Muscle layer of colon (tissue), 2 donors: ENCODE measurements at regions not wholly inside any gene's neighbourhood (a gene's known extent, or its start where the extent isn't known, plus 50 kb on each side); places are given as distances from the start of the nearest gene placed in this dataset.

Experiments
- H3K27ac ChIP-seq: one replicate; pipeline ENCODE4 v1.7.0; 2013; ENCODE audit warnings: low read depth, mild to moderate bottlenecking, low read length, moderate library complexity
- H3K27me3 ChIP-seq, 2 donors: one replicate each; pipeline ENCODE4 v1.7.0; 2013; ENCODE audit warnings: low read length in 2 of 2, mild to moderate bottlenecking in 2 of 2; ENCODE audit not compliant: insufficient read depth in 2 of 2, control insufficient read depth in 1 of 2
- H3K36me3 ChIP-seq: one replicate; pipeline ENCODE4 v1.7.0; 2013; ENCODE audit warnings: mild to moderate bottlenecking, low read length; ENCODE audit not compliant: insufficient read depth
- H3K4me1 ChIP-seq: one replicate; pipeline ENCODE4 v1.7.0; 2013; ENCODE audit warnings: mild to moderate bottlenecking, low read length; ENCODE audit not compliant: insufficient read depth
- H3K4me3 ChIP-seq, 2 donors: one replicate each; pipeline ENCODE4 v1.7.0; 2013; ENCODE audit warnings: low read length in 2 of 2, low read depth in 1 of 2, mild to moderate bottlenecking in 1 of 2, moderate library complexity in 1 of 2
- H3K9ac ChIP-seq: one replicate; pipeline ENCODE4 v1.7.0; 2013; ENCODE audit warnings: low read length
- H3K9me3 ChIP-seq: one replicate; pipeline ENCODE4 v1.7.0; 2013; ENCODE audit warnings: mild to moderate bottlenecking, low read length
- donor health status: abdominal sarcoma.
- donor health status: Adenocarcinoma of cecum.

DNA sequence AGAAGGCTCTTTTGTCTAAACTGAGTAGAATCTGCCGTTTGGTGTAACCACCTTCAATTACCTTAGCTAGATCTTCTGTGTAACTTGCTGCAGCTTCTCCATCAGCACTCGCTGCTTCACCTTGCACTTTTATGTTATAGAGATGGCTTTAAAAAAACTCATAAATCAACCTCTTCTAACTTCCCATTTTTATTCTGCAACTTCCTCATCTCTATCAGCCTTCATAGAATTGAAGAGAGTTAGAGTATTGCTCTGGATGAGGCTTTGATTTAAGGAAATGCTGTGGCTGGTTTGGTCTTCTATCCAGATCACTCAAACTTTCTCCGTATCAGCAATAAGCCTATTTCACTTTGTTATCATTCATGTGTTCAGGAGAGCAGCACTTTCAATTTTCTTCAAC, 1131.9 kb upstream of the CELF2 start:
- no peaks in the 10 kb centered on the region for H3K4me1 ChIP-seq
- no peaks in the 10 kb centered on the region for H3K9me3 ChIP-seq
- H3K27me3 ChIP-seq = no peaks in the 10 kb centered on the region
- H3K27ac ChIP-seq = no peak overlapping the region
- H3K4me3 ChIP-seq = no peak overlapping the region
- H3K9ac ChIP-seq = no peak overlapping the region
- H3K36me3 ChIP-seq = no peaks in the 10 kb centered on the region

DNA sequence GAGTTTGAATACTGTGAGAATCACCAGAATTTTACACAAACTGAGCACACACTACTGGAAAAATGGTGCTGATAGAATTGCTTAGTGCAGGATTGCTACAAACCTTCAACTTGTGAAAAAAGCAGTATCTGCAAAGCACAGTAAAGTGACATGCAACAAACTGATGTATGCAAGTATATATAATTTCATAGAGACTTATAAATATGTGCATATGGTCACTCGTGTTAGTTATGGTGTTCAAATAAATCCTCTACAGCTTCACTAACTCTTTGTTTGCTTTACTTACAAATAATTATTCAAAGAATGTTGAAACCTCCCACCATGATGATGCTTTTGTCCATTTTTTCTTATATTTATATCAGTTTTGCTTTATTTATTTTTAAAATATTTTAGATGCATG, 1130.9 kb upstream of the CELF2 start:
- Histone ChIP-seq H3K36me3 (no peaks in the 10 kb centered on the region), H3K27me3 (no peaks in the 10 kb centered on the region), H3K4me1 (no peaks in the 10 kb centered on the region), H3K4me3 (no peak overlapping the region), H3K27ac (no peak overlapping the region), H3K9me3 (no peaks in the 10 kb centered on the region), H3K9ac (no peak overlapping the region)

DNA sequence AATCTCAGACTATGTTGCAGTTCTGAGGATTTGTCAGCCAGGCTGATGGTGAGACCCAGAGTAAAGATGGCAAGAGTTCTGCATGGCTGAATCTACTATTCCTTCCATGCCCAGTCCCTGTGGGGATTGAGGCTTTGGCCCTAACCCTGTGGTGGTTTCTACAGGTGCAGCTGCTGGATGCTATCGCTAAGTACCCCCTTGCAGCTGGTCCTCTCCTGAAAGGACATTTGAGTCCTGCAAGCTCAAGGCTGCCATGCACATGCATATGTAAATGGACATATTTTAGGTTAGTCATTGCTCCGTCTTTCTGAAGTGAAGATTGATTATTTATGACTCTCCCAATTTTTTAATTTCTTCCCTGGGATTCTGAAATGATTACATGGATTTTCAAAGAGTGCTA, 1122.2 kb upstream of the CELF2 start:
- Histone ChIP-seq H3K9ac (no peak overlapping the region), H3K27ac (no peak overlapping the region), H3K27me3 (no peaks in the 10 kb centered on the region), H3K4me1 (no peaks in the 10 kb centered on the region), H3K4me3 (no peak overlapping the region), H3K9me3 (no peaks in the 10 kb centered on the region), H3K36me3 (no peaks in the 10 kb centered on the region)

GRCh38 chr10:9895981-9896380, 1121.7 kb upstream of the CELF2 start:
- H3K27me3 ChIP-seq = no peaks in the 10 kb centered on the region
- H3K4me1 ChIP-seq = no peaks in the 10 kb centered on the region
- no peaks in the 10 kb centered on the region for H3K36me3 ChIP-seq
- H3K9ac ChIP-seq = no peak overlapping the region
- no peaks in the 10 kb centered on the region for H3K9me3 ChIP-seq
- H3K27ac ChIP-seq = no peak overlapping the region
- H3K4me3 ChIP-seq = no peak overlapping the region

DNA sequence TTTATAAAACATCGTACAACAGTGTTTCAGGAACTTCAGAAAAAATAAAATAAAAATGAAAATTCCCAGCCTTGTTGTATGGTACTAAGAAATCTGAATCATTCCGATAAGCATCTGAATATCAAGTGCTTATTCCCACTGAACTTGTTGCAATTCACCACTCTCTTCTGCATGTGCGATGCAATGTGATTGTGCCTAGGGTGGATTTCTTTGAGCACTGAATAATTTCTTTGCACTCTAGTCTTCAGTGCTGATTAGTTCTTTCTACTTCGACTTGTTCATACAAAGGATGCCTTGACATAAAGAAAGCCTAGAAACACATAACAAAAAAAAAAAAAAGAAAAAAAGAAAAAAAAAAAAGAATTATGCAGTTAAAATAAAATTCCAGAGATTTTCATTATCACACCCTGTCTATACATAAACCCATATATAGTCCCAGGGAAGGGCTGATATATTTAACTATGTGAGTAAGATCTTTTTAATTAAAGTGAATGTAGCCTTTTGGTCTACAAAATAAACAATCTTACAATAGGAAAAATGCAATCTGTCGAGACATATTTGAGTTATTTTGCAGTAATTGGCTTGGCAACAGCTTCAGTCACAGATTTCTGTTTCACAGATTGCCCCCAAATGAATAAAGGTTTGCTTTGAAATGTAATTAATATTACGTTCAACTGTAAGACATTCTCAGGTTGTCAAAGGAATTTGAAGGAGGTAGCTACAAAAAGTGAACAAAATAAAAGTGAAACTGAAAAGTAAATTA, 1118.9 kb upstream of the CELF2 start:
- Histone ChIP-seq H3K36me3 (no peaks in the 10 kb centered on the region), H3K9me3 (no peaks in the 10 kb centered on the region), H3K4me3 (no peak overlapping the region), H3K27ac (no peak overlapping the region), H3K4me1 (no peaks in the 10 kb centered on the region), H3K27me3 (no peaks in the 10 kb centered on the region), H3K9ac (no peak overlapping the region)

- Histone ChIP-seq H3K27me3 (no peaks in the 10 kb centered on the region), H3K36me3 (no peaks in the 10 kb centered on the region)
Measured at GRCh38 chr10:9900751-9901150, 1116.9 kb upstream of the CELF2 start.

GRCh38 chr10:9901971-9902370, 1115.7 kb upstream of the CELF2 start:
- H3K36me3 ChIP-seq = no peaks in the 10 kb centered on the region
- H3K4me1 ChIP-seq = no peaks in the 10 kb centered on the region
- H3K9ac ChIP-seq = no peak overlapping the region
- H3K27ac ChIP-seq = no peak overlapping the region
- no peaks in the 10 kb centered on the region for H3K27me3 ChIP-seq
- H3K9me3 ChIP-seq = peaks cover 4% of the 10 kb centered on the region
- no peak overlapping the region for H3K4me3 ChIP-seq

More at GRCh38 chr10:9900751-9901150, 1116.9 kb upstream of the CELF2 start:
- Histone ChIP-seq H3K4me3 (no peak overlapping the region), H3K4me1 (no peaks in the 10 kb centered on the region), H3K9ac (no peak overlapping the region), H3K9me3 (no peaks in the 10 kb centered on the region), H3K27ac (no peak overlapping the region)

DNA sequence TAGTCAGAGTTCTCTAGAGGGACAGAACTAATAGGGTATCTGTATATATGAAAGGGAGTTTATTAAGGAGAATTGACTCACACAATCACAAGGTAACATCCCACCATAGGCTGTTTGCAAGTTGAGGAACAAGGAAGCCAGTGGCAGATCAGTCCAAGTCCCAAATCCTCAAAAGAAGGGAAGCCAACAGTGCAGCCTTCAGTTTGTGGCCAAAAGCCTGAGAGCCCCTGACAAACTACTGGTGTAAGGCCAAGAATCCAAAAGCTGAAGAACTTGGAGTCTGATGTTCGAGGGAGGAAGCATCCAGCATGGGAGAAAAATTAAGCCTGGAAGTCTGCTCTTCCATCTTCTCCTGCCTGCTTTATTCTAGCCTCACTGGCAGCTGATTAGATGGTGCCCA, 1107.2 kb upstream of the CELF2 start:
- Histone ChIP-seq H3K9me3 (peaks cover 4% of the 10 kb centered on the region), H3K9ac (no peak overlapping the region), H3K27ac (no peak overlapping the region), H3K4me1 (no peaks in the 10 kb centered on the region), H3K36me3 (no peaks in the 10 kb centered on the region), H3K4me3 (no peak overlapping the region), H3K27me3 (no peaks in the 10 kb centered on the region)

DNA sequence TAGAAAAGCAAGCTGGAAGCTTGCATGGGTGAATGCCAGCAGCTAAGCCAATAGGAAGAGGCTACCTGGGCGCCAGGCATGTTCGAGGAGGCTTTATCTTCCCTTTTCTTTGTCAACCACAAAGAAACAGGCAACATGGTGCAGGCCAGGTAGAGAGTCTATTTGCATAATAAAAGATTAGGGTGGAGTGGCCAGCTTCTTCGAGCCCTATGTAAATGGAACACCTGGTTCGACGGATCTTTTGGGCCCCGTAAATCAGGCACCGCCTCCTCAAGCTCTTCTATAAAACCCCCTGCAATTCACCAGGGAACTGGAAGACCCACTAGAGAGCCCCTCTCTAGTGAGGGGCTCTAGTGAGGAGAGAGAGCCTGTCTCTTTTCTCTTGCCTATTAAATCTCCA, 1106.2 kb upstream of the CELF2 start:
- no peaks in the 10 kb centered on the region for H3K36me3 ChIP-seq
- H3K9ac ChIP-seq = no peak overlapping the region
- H3K27me3 ChIP-seq = no peaks in the 10 kb centered on the region
- H3K4me1 ChIP-seq = no peaks in the 10 kb centered on the region
- H3K4me3 ChIP-seq = no peak overlapping the region
- H3K9me3 ChIP-seq = no peaks in the 10 kb centered on the region
- H3K27ac ChIP-seq = no peak overlapping the region

DNA sequence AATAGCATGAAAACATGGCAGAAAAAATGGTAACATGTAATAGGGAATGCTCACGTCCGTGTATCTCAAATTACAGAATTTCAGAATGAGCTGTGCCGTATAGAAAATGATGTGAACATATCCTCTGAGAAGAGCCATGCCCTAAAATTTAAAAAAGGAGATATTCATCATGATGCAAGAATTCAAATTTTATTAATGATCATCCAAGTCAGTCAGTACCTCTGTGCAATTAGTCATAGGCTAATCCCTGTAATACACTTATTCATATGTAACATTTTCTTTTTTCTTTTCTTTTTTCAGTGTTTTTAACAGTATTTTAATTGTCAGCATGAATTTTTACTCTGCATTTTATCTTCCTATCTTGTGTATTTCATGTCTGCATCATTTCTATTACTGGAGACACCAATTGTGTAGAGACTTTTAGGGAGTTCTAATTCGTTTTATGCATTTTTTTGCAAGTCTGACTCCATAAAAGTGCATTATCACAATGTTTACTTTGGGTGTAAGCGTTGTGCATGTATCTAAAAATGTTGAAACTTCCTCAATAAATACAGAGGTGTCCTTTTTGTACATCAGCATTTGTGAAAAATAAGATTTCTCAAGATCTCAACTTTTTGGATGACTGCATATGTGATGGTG, 1103.7 kb upstream of the CELF2 start:
- Histone ChIP-seq H3K27me3 (no peaks in the 10 kb centered on the region), H3K27ac (no peak overlapping the region), H3K9ac (no peak overlapping the region), H3K4me1 (no peaks in the 10 kb centered on the region), H3K4me3 (no peak overlapping the region), H3K36me3 (no peaks in the 10 kb centered on the region), H3K9me3 (no peaks in the 10 kb centered on the region)

DNA sequence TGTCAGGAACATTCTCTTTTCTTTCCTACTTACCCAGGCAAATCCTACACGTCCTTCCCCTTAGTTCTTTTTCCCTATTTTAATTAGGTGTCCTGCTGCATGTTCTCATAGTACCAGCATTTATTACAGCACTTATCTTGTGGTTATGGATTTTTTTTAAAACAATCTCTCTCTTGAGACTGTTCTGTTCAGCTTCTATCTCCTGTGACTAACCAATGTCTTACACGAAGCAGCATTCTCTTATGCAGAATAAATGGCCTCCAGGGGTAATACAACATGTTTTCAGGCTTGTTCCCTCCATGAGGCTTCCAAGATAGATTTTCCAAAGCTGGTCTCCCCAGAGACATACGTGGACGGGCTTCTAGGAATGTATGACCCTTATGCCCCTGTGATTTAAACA, 1096.1 kb upstream of the CELF2 start:
- H3K27me3 ChIP-seq = no peaks in the 10 kb centered on the region
- no peaks in the 10 kb centered on the region for H3K9me3 ChIP-seq
- no peaks in the 10 kb centered on the region for H3K36me3 ChIP-seq
- no peak overlapping the region for H3K27ac ChIP-seq
- no peaks in the 10 kb centered on the region for H3K4me1 ChIP-seq
- no peak overlapping the region for H3K4me3 ChIP-seq
- H3K9ac ChIP-seq = no peak overlapping the region
